ENCODE measurements at regions not wholly inside any gene's neighbourhood (a gene's known extent, or its start where the extent isn't known, plus 50 kb on each side); places are given as distances from the start of the nearest gene placed in this dataset.

GRCh38 chrX:15056044-15056443 is 182.8 kb downstream of the MOSPD2 start:
- no peak for TF ChIP-seq TAF1 (IDR thresholded peaks at IDR 0.05; ENCODE audit: low read depth, low read length)
- TF ChIP-seq POLR2AphosphoS5 (IDR thresholded peaks at IDR 0.05; ENCODE audit: low read depth, low read length): no peak

All from GM12891 (cell line).